GM12875 (cell line): ENCODE measurements at regions not wholly inside any gene's neighbourhood (a gene's known extent, or its start where the extent isn't known, plus 50 kb on each side); places are given as distances from the start of the nearest gene placed in this dataset.
A peak's percentile ranks its signal among the peaks of the same experiment; 100 is the strongest.

Source experiments
- H3K4me3 ChIP-seq: one replicate; pipeline ENCODE4 v1.5.1; 2011; ENCODE audit warnings: low read depth, low read length, control low read depth
- TF ChIP-seq, protein P1 (sequence below): IDR thresholded peaks from 2 replicates; pipeline ENCODE4 v1.5.1; 2011; ENCODE audit warnings: low read depth, mild to moderate bottlenecking, control low read depth, inconsistent platforms, low read length, moderate library complexity, borderline replicate concordance; ENCODE audit not compliant: insufficient read depth

DNA sequence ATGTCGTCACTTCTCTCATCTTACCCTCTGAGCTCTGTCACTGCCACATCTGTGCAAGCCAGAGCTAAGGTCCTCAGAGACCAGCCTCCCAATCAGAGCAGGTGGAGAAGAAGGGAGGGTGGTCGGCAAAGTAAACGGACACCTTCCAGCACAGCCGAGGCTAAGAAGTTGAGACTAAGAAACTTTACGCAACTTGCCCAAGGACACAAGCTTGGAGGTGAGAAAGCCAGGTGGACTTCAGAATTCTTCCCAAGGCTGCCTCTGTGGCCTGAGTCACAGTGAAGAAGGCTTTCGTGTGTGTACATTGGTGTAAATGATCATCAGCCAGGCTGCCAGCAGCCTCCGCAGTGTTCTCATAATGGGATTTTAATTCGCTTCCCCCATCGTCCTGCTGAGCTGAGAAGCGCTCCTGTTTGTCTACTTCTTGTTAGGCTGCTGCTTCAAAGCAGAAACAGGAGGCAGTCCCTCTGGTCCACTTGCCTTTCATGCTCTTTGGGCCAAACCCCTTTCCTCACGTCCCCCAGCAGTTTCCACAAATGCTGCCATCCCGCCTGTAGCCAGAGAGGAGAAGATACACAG lies 125.0 kb upstream of the RPL38 start:
- H3K4me3 ChIP-seq = no peak overlapping the region
- TF ChIP-seq, protein P1, sequence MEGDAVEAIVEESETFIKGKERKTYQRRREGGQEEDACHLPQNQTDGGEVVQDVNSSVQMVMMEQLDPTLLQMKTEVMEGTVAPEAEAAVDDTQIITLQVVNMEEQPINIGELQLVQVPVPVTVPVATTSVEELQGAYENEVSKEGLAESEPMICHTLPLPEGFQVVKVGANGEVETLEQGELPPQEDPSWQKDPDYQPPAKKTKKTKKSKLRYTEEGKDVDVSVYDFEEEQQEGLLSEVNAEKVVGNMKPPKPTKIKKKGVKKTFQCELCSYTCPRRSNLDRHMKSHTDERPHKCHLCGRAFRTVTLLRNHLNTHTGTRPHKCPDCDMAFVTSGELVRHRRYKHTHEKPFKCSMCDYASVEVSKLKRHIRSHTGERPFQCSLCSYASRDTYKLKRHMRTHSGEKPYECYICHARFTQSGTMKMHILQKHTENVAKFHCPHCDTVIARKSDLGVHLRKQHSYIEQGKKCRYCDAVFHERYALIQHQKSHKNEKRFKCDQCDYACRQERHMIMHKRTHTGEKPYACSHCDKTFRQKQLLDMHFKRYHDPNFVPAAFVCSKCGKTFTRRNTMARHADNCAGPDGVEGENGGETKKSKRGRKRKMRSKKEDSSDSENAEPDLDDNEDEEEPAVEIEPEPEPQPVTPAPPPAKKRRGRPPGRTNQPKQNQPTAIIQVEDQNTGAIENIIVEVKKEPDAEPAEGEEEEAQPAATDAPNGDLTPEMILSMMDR = no peak

DNA sequence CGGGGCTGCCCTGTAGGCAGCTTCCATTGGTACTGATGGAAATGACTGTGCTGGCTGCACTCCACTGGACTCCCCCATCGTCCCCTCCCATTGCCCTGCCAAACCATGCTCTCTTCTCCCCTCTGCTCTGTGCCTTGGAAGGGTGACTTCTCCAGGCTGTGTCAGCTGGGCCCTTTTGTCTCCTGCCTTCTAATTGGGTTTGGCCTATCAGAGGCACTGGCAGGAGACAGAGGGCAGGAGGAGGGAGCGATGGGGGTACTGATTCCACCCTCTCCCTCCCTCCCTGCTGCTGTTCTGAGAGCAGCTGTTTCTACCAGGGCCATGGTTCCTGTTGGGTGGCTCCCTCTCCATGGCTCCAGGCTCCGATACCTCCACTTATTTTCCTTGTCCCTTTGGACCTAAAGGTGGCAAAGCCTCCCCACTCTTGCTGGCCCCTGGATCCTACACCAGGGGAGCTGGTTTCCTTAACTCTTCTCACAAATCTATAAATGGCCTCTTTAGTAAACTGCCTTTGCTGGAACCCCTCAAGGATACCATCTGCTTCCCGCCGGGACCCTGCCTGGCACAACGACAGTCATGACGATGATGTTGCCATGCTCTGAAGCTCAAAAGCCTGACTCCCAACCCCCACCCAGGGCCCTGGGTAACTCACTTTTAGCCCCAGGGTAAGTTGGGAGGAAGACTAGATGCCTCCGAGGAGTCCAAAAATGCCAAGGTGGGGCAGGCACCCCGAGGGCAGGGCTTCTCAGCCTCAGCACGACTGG lies 123.8 kb upstream of the RPL38 start:
- no peak overlapping the region for H3K4me3 ChIP-seq
- TF ChIP-seq, protein P1 = no peak

DNA sequence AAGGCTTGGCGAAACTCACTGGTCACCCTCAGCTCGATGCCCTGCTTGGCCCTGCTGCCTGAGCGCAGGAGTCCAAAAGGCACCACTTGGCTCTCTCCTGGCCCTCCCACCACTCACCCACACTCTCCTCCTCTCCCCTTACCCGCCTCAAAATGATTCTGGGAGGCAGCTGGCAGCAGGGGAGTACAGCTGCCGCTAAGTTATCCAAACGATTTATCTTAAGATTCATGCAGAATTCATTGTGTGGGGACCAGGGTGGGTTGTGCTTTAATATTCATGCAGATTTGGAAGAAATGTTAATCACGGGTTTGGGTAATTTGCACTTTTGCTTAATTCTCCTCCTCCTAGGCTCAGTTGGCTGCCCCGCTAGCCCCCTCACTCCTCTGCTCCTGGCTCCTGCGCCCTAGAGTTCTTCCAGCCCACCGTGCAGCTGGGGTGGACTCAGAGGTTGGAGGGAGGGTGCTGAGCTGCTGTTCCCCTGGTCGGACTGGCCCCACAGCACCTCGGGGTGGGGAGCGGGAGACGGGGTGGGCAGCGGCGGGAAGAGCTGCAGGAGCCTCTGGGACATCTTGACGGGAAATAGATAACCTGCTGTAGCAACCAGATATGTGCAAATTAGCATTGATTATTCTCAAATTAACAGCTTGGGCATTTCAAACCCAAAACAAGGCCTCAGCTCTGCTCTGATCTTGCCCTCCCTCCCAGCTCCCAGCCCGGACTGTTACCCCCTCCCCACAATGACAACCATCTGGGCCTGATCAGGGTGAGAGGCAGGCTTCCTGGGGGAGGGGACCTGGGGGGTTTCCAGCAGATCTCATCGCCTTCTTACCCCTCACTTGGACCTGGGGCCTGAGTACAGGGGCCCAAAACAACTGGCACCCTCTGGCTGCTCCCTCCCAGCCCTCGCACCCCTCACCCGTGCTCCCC lies 122.6 kb upstream of the RPL38 start:
- no peak overlapping the region for H3K4me3 ChIP-seq
- TF ChIP-seq, protein P1 = no peak

DNA sequence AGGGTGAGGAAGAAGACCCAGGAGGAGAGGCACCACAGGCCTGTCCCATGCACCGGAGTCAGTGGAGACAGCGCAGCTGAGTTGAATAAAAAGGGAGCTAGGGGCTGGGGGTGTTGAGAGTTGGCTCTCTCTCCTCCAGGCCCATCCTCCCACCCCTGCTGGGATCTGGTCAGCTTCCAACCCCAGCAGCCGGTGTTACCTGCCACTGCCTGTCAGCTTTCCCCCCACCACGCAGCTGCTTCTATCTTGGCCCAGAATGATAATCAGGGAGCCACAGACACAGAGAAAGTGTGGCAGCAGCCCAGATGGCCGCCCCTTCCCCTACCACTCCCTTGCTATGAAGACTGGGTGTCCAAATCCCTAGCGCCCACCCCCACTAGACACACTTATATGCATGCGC lies 120.6 kb upstream of the RPL38 start:
- TF ChIP-seq, protein P1 = no peak

DNA sequence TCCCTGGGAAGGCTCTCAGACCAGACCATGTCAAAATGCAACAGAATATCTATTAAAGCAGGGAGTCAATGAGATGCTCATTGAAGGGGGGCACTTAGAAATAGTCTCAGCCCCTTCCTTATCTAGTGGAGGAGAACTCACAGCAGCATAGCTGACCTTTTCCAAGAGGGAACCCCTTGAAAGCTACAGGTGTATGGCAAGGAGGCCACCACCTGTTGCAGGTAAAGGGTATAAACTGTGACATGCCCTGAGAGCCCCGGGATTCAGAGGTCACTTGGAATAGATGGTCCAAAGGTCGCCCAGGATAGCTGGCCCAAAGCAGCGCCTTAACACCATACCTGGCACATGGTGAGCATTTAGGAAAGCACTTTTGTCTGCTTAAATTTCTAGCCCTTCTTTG lies 120.2 kb upstream of the RPL38 start:
- TF ChIP-seq, protein P1 = no peak
- no peak overlapping the region for H3K4me3 ChIP-seq

More for the DNA sequence above, 120.6 kb upstream of the RPL38 start:
- H3K4me3 ChIP-seq = no peak overlapping the region

DNA sequence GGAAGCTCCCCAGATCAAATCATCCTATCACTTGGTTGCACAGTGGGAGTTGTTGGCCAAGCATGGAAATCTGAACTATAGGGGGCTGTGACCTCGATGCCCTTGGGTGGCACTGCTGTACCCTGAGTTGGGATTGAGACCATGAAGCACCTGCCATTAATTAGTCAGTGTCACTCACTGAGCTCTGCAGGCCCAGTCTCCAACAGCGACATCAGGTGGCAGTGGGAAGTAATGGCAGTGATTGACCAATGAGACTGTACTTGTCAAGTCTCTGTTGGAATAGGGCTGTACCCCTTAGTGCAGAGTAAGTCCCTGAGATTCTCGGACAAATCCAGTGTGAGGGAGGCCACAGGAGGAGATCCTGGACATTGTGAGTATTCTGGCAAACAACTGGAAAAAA lies 118.0 kb upstream of the RPL38 start:
- H3K4me3 ChIP-seq = no peak overlapping the region
- TF ChIP-seq, protein P1 = peak; percentile 33; the same call in 1 of the 2 replicates
